ENCODE measurements at regions not wholly inside any gene's neighbourhood (a gene's known extent, or its start where the extent isn't known, plus 50 kb on each side); places are given as distances from the start of the nearest gene placed in this dataset.

DNA sequence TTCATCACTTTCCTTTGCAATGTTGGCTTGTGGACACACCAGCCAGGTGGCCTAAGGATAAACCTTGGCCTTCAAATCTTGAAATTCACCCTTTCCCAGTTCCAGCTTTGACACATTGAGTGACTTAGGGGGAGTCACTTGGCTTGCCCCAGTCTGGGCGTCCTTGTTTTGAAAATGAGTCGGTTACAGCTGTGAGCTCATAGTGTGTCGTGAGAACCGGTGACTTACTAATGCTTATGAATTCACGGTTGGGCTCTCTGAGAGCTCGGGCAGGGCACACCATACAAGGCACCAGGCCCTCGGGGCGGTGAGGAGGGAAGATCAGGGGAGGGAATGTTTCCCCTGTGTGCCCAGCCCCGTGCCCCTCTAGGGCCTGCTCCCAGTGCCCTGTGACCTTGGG, 126.9 kb upstream of the TMPRSS2 start:
- TF ChIP-seq, protein P1, sequence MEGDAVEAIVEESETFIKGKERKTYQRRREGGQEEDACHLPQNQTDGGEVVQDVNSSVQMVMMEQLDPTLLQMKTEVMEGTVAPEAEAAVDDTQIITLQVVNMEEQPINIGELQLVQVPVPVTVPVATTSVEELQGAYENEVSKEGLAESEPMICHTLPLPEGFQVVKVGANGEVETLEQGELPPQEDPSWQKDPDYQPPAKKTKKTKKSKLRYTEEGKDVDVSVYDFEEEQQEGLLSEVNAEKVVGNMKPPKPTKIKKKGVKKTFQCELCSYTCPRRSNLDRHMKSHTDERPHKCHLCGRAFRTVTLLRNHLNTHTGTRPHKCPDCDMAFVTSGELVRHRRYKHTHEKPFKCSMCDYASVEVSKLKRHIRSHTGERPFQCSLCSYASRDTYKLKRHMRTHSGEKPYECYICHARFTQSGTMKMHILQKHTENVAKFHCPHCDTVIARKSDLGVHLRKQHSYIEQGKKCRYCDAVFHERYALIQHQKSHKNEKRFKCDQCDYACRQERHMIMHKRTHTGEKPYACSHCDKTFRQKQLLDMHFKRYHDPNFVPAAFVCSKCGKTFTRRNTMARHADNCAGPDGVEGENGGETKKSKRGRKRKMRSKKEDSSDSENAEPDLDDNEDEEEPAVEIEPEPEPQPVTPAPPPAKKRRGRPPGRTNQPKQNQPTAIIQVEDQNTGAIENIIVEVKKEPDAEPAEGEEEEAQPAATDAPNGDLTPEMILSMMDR (IDR thresholded peaks at IDR 0.05; ENCODE audit: insufficient read depth, low read length) = no peak
- TF ChIP-seq, protein P2, sequence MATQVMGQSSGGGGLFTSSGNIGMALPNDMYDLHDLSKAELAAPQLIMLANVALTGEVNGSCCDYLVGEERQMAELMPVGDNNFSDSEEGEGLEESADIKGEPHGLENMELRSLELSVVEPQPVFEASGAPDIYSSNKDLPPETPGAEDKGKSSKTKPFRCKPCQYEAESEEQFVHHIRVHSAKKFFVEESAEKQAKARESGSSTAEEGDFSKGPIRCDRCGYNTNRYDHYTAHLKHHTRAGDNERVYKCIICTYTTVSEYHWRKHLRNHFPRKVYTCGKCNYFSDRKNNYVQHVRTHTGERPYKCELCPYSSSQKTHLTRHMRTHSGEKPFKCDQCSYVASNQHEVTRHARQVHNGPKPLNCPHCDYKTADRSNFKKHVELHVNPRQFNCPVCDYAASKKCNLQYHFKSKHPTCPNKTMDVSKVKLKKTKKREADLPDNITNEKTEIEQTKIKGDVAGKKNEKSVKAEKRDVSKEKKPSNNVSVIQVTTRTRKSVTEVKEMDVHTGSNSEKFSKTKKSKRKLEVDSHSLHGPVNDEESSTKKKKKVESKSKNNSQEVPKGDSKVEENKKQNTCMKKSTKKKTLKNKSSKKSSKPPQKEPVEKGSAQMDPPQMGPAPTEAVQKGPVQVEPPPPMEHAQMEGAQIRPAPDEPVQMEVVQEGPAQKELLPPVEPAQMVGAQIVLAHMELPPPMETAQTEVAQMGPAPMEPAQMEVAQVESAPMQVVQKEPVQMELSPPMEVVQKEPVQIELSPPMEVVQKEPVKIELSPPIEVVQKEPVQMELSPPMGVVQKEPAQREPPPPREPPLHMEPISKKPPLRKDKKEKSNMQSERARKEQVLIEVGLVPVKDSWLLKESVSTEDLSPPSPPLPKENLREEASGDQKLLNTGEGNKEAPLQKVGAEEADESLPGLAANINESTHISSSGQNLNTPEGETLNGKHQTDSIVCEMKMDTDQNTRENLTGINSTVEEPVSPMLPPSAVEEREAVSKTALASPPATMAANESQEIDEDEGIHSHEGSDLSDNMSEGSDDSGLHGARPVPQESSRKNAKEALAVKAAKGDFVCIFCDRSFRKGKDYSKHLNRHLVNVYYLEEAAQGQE (IDR thresholded peaks at IDR 0.05; ENCODE audit: insufficient replicate concordance, low read depth) = no peak
- TF ChIP-seq POLR2AphosphoS5 (IDR thresholded peaks at IDR 0.05; ENCODE audit: low read depth) = no peak
- no peak for TF ChIP-seq SPI1 (IDR thresholded peaks at IDR 0.05; ENCODE audit: borderline replicate concordance, low read depth)
- no peak for TF ChIP-seq GABPA (IDR thresholded peaks at IDR 0.05; ENCODE audit: low read depth)
